Caco-2 (cell line): ENCODE measurements at regions not wholly inside any gene's neighbourhood (a gene's known extent, or its start where the extent isn't known, plus 50 kb on each side); places are given as distances from the start of the nearest gene placed in this dataset.

Experiments
- BruUV-seq: library from RNA; stranded (reverse); fragments of 400-500 nt; replicated peaks from 2 replicates; lab custom pipeline; 2021; lab: Mats Ljungman, UMichigan
- CTCF ChIA-PET: fragments of 300-600 bp; sonication (Branson Sonifier 250); formaldehyde crosslinking; loops from one replicate; lab custom pipeline; 2022; ENCODE audit warnings: antibody characterized with exemption; lab: Charles Lee
- POLR2A ChIA-PET: fragments of 300-600 bp; sonication (Branson Sonifier 250); formaldehyde crosslinking; loops from one replicate; lab custom pipeline; 2022; ENCODE audit warnings: antibody characterized with exemption; lab: Charles Lee
- DNase-seq, 2 experiments: peaks; one replicate each; pipeline versions ENCODE4 v3.0.0 to v3.0.0-alpha.2; 2020 to 2022
- H3K27me3 ChIP-seq: replicated peaks from 2 replicates; pipeline ENCODE4 v1.6.0; 2011; ENCODE audit warnings: low read length; ENCODE audit not compliant: control insufficient read depth, insufficient read depth
- H3K36me3 ChIP-seq: 2 replicates; pipeline ENCODE4 v1.5.1; 2011; ENCODE audit warnings: low read length; ENCODE audit not compliant: control insufficient read depth, insufficient read depth
- H3K4me1 ChIP-seq: fragments of 250-450 bp; sonication (Bioruptor Pico); 2 replicates; pipeline ENCODE4 v1.5.1; 2020; ENCODE audit warnings: mild to moderate bottlenecking
- H3K4me3 ChIP-seq: 2 replicates; pipeline ENCODE4 v1.5.1; 2011; ENCODE audit warnings: low read depth, mild to moderate bottlenecking, control low read depth, low read length
- H3K9me3 ChIP-seq: fragments of 250-450 bp; sonication (Bioruptor Pico); 2 replicates; pipeline ENCODE4 v1.5.1; 2020; ENCODE audit warnings: mild to moderate bottlenecking, moderate library complexity
- H3K27ac Mint-ChIP-seq: one replicate; pipeline ENCODE4 v1.8.0; 2022; ENCODE audit warnings: mixed read lengths; ENCODE audit not compliant: unreplicated experiment
- H3K27me3 Mint-ChIP-seq: one replicate; pipeline ENCODE4 v1.8.0; 2022; ENCODE audit warnings: mixed read lengths; ENCODE audit not compliant: insufficient read depth, unreplicated experiment
- H3K36me3 Mint-ChIP-seq: one replicate; pipeline ENCODE4 v1.8.0; 2022; ENCODE audit warnings: mild to moderate bottlenecking, mixed read lengths; ENCODE audit not compliant: insufficient read depth, unreplicated experiment
- H3K4me1 Mint-ChIP-seq: one replicate; pipeline ENCODE4 v1.8.0; 2022; ENCODE audit warnings: low read depth, mixed read lengths; ENCODE audit not compliant: unreplicated experiment
- H3K4me3 Mint-ChIP-seq: one replicate; pipeline ENCODE4 v1.8.0; 2022; ENCODE audit warnings: mild to moderate bottlenecking, moderate library complexity, mixed read lengths; ENCODE audit not compliant: unreplicated experiment
- H3K9me3 Mint-ChIP-seq: one replicate; pipeline ENCODE4 v1.8.0; 2022; ENCODE audit warnings: mixed read lengths; ENCODE audit not compliant: unreplicated experiment
- intact Hi-C: fragments of 100-400 bp; cut with micrococcal nuclease; formaldehyde crosslinking; loops from one replicate; pipeline ENCODE4 v1.10.0; 2022; ENCODE audit not compliant: unreplicated experiment
- TF ChIP-seq, protein P1 (sequence below), 2 experiments: fragments of 200-600 bp in 1 of 2; IDR thresholded peaks; 1 replicate in 1 of 2; 2 replicates in 1 of 2; pipeline versions ENCODE4 v1.5.1 to v1.8.0; 2011 to 2022; ENCODE audit warnings: antibody characterized with exemption in 1 of 2, control low read depth in 1 of 2, inconsistent platforms in 1 of 2, low read depth in 1 of 2, low read length in 1 of 2, mild to moderate bottlenecking in 1 of 2, moderate library complexity in 1 of 2; ENCODE audit not compliant: insufficient read depth in 1 of 2, severe bottlenecking in 1 of 2, unreplicated experiment in 1 of 2

- Mint-ChIP-seq H3K27me3 (no peaks in the 10 kb centered on the region), H3K27ac (no peak overlapping the region), H3K4me1 (no peaks in the 10 kb centered on the region), H3K36me3 (no peaks in the 10 kb centered on the region), H3K4me3 (no peak overlapping the region), H3K9me3 (no peaks in the 10 kb centered on the region)
- Histone ChIP-seq H3K4me1 (no peaks in the 10 kb centered on the region), H3K9me3 (no peaks in the 10 kb centered on the region), H3K36me3 (no peaks in the 10 kb centered on the region), H3K4me3 (no peak overlapping the region), H3K27me3 (no peaks in the 10 kb centered on the region)
- ChIA-PET CTCF (no interaction called here), POLR2A (no interaction called here)
- intact Hi-C loops: no loop called here
- BruUV-seq: no TSS peak
- peak in 1 of 2 experiments; percentile 29 for DNase-seq
- TF ChIP-seq, protein P1, sequence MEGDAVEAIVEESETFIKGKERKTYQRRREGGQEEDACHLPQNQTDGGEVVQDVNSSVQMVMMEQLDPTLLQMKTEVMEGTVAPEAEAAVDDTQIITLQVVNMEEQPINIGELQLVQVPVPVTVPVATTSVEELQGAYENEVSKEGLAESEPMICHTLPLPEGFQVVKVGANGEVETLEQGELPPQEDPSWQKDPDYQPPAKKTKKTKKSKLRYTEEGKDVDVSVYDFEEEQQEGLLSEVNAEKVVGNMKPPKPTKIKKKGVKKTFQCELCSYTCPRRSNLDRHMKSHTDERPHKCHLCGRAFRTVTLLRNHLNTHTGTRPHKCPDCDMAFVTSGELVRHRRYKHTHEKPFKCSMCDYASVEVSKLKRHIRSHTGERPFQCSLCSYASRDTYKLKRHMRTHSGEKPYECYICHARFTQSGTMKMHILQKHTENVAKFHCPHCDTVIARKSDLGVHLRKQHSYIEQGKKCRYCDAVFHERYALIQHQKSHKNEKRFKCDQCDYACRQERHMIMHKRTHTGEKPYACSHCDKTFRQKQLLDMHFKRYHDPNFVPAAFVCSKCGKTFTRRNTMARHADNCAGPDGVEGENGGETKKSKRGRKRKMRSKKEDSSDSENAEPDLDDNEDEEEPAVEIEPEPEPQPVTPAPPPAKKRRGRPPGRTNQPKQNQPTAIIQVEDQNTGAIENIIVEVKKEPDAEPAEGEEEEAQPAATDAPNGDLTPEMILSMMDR (IDR thresholded peaks at IDR 0.05; ENCODE audit: insufficient read depth in 1 of 2, low read depth in 1 of 2, low read length in 1 of 2, severe bottlenecking in 1 of 2, unreplicated experiment in 1 of 2): no peak
These were observed 200.7 kb downstream of the CHRM3 start for GRCh38 chr1:239587066-239587465.

- H3K4me3 Mint-ChIP-seq: no peak overlapping the region
- intact Hi-C loops: no loop called here
- ChIA-PET CTCF (no interaction called here), POLR2A (no interaction called here)
- TF ChIP-seq, protein P1 (IDR thresholded peaks at IDR 0.05; ENCODE audit: insufficient read depth in 1 of 2, low read depth in 1 of 2, low read length in 1 of 2, severe bottlenecking in 1 of 2, unreplicated experiment in 1 of 2): no peak
- Histone ChIP-seq H3K4me3 (no peak overlapping the region), H3K36me3 (no peaks in the 10 kb centered on the region), H3K4me1 (no peaks in the 10 kb centered on the region), H3K27me3 (no peaks in the 10 kb centered on the region), H3K9me3 (no peaks in the 10 kb centered on the region)
- H3K4me1 Mint-ChIP-seq: no peaks in the 10 kb centered on the region
- H3K27me3 Mint-ChIP-seq: no peaks in the 10 kb centered on the region
- no peak overlapping the region for H3K27ac Mint-ChIP-seq
- DNase-seq: no peak
- no peaks in the 10 kb centered on the region for H3K9me3 Mint-ChIP-seq
- no peaks in the 10 kb centered on the region for H3K36me3 Mint-ChIP-seq
- BruUV-seq: no TSS peak
These were observed 201.4 kb downstream of the CHRM3 start for GRCh38 chr1:239587574-239588369.

- no peaks in the 10 kb centered on the region for H3K4me1 Mint-ChIP-seq
- Histone ChIP-seq H3K9me3 (no peaks in the 10 kb centered on the region), H3K27me3 (no peaks in the 10 kb centered on the region), H3K36me3 (no peaks in the 10 kb centered on the region), H3K4me3 (no peak overlapping the region), H3K4me1 (no peaks in the 10 kb centered on the region)
- ChIA-PET CTCF (no interaction called here), POLR2A (no interaction called here)
- TF ChIP-seq, protein P1 (IDR thresholded peaks at IDR 0.05; ENCODE audit: insufficient read depth in 1 of 2, low read depth in 1 of 2, low read length in 1 of 2, severe bottlenecking in 1 of 2, unreplicated experiment in 1 of 2): no peak
- no peaks in the 10 kb centered on the region for H3K36me3 Mint-ChIP-seq
- intact Hi-C loops: no loop called here
- no TSS peak for BruUV-seq
- no peaks in the 10 kb centered on the region for H3K9me3 Mint-ChIP-seq
- no peak for DNase-seq
- no peak overlapping the region for H3K27ac Mint-ChIP-seq
- H3K4me3 Mint-ChIP-seq: no peak overlapping the region
- no peaks in the 10 kb centered on the region for H3K27me3 Mint-ChIP-seq
These were observed 204.2 kb downstream of the CHRM3 start for GRCh38 chr1:239590556-239590955.
